ENCODE measurements at regions not wholly inside any gene's neighbourhood (a gene's known extent, or its start where the extent isn't known, plus 50 kb on each side); places are given as distances from the start of the nearest gene placed in this dataset.
"Not testable (repeated sequence)": the region's sequence is repeated elsewhere in the genome, so short reads cannot be mapped to it uniquely, and the experiment has no call there.

GRCh38 chr4:12439633-12440305, 1011.1 kb upstream of the HS3ST1 start (continued):
- TF ChIP-seq STAT1 (IDR thresholded peaks at IDR 0.05; ENCODE audit: unreplicated experiment) (no peak), ZNF331 (CRISPR knock-in tag; IDR thresholded peaks at IDR 0.05; ENCODE audit: low read depth) (no peak), CTCF (conservative IDR thresholded peaks at IDR 0.05; ENCODE audit: low read depth in 2 of 2) (no peak), POLR2AphosphoS5 (IDR thresholded peaks at IDR 0.05; ENCODE audit: low read depth) (no peak), EZH2 (IDR thresholded peaks at IDR 0.05; ENCODE audit: low read depth, unreplicated experiment) (no peak), ETS1 (IDR thresholded peaks at IDR 0.05) (no peak), NANOG (IDR thresholded peaks at IDR 0.05; ENCODE audit: borderline replicate concordance) (no peak), REST (IDR thresholded peaks at IDR 0.05; ENCODE audit: unreplicated experiment) (no peak), JUNB (IDR thresholded peaks at IDR 0.05; ENCODE audit: unreplicated experiment) (no peak)

GRCh38 chr4:12431259-12431658, 1002.6 kb upstream of the HS3ST1 start:
- not testable (repeated sequence) for H4K20me1 ChIP-seq (replicated peaks; ENCODE audit: insufficient read depth); H3K4me1 ChIP-seq (ENCODE audit: insufficient read depth); H3K4me1 Mint-ChIP-seq; H3K27me3 ChIP-seq (ENCODE audit: insufficient read depth); H2AFZ ChIP-seq; H3K36me3 Mint-ChIP-seq (ENCODE audit: low read depth); H3K27ac ChIP-seq (ENCODE audit: low read depth); H3K9me3 Mint-ChIP-seq; DNase-seq (ENCODE audit: low spot score); H3K4me3 ChIP-seq; H3K36me3 ChIP-seq (ENCODE audit: insufficient read depth); H3K79me2 ChIP-seq (replicated peaks; ENCODE audit: insufficient read depth); H3F3A ChIP-seq (replicated peaks; ENCODE audit: low read depth); H3K4me3 Mint-ChIP-seq; H3K4me2 ChIP-seq; ATAC-seq; H3K27me3 Mint-ChIP-seq (ENCODE audit: insufficient read depth, low read depth, poor library complexity)
- H3K9me2 ChIP-seq (ENCODE audit: insufficient read depth): peaks cover 17% of the 10 kb centered on the region; the same call in 1 of the 2 replicates
- H3K27ac Mint-ChIP-seq: 0 out of 2 replicates have a peak overlapping the region, but pooled peaks have one; percentile 18
